Colonic mucosa (tissue), 4 donors: ENCODE measurements at regions not wholly inside any gene's neighbourhood (a gene's known extent, or its start where the extent isn't known, plus 50 kb on each side); places are given as distances from the start of the nearest gene placed in this dataset.

Source experiments
- DNase-seq: peaks from one replicate; pipeline ENCODE4 v3.0.0-alpha.2; 2020
- H3K27ac ChIP-seq: fragments of 200-600 bp; one replicate; pipeline ENCODE4 v1.8.0; 2021
- H3K27me3 ChIP-seq: fragments of 200-600 bp; one replicate; pipeline ENCODE4 v1.8.0; 2021
- H3K36me3 ChIP-seq: fragments of 200-600 bp; one replicate; pipeline ENCODE4 v1.8.0; 2021
- H3K4me1 ChIP-seq: fragments of 200-600 bp; one replicate; pipeline ENCODE4 v1.8.0; 2021; ENCODE audit warnings: mild to moderate bottlenecking
- H3K4me3 ChIP-seq: fragments of 200-600 bp; one replicate; pipeline ENCODE4 v1.8.0; 2021
- H3K9ac ChIP-seq, 2 donors: one replicate each; pipeline ENCODE4 v1.7.0; 2013; ENCODE audit warnings: control low read depth in 2 of 2, low read depth in 2 of 2, low read length in 2 of 2
- H3K9me3 ChIP-seq: fragments of 200-600 bp; one replicate; pipeline ENCODE4 v1.8.0; 2021
- intact Hi-C: fragments of 100-400 bp; cut with DNase I; formaldehyde crosslinking; loops from one replicate; pipeline ENCODE4 v1.14.1; 2022
- TF ChIP-seq, protein P1 (sequence below): fragments of 200-600 bp; IDR thresholded peaks from one replicate; pipeline ENCODE4 v1.8.0; 2022; ENCODE audit warnings: antibody characterized with exemption, mild to moderate bottlenecking
- donor health status: healthy.
- donor health status: DM: no; HTN: no; CAD: no.
- donor health status: DM: no; HTN: no; CAD: no.

DNA sequence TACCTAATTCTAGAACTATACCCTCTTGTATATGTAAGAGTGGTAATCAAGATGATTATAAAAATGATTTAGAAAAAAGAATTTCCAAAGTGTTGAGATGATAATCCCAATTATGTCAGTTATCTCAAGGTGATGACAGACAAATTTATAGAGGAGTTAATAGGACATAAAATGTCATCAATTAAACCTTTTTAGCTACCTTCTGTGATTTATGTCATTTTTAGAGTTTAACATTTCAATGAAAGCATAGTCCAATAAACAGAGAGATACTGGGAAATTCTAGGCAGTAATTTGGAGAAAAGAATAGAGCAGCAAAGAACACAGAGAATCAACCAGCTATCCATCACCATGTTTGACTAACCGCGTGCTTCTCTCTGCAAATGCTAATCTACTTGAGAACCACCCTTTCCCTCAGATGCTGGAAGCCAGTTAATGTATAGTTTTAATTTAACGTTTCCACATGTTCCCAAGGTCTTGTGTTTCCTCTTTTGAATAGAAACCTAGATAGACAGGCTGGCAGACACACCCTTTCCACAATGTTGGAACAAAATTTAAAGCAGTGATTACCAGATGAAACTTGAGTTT, 433.1 kb upstream of the FAM241A start:
- intact Hi-C loops: no loop called here
- no peak for DNase-seq
- Histone ChIP-seq H3K4me3 (no peak overlapping the region), H3K27ac (no peak overlapping the region), H3K4me1 (no peaks in the 10 kb centered on the region), H3K27me3 (no peaks in the 10 kb centered on the region), H3K36me3 (no peaks in the 10 kb centered on the region), H3K9me3 (no peaks in the 10 kb centered on the region), H3K9ac (no peak overlapping the region)
- TF ChIP-seq, protein P1, sequence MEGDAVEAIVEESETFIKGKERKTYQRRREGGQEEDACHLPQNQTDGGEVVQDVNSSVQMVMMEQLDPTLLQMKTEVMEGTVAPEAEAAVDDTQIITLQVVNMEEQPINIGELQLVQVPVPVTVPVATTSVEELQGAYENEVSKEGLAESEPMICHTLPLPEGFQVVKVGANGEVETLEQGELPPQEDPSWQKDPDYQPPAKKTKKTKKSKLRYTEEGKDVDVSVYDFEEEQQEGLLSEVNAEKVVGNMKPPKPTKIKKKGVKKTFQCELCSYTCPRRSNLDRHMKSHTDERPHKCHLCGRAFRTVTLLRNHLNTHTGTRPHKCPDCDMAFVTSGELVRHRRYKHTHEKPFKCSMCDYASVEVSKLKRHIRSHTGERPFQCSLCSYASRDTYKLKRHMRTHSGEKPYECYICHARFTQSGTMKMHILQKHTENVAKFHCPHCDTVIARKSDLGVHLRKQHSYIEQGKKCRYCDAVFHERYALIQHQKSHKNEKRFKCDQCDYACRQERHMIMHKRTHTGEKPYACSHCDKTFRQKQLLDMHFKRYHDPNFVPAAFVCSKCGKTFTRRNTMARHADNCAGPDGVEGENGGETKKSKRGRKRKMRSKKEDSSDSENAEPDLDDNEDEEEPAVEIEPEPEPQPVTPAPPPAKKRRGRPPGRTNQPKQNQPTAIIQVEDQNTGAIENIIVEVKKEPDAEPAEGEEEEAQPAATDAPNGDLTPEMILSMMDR: no peak

DNA sequence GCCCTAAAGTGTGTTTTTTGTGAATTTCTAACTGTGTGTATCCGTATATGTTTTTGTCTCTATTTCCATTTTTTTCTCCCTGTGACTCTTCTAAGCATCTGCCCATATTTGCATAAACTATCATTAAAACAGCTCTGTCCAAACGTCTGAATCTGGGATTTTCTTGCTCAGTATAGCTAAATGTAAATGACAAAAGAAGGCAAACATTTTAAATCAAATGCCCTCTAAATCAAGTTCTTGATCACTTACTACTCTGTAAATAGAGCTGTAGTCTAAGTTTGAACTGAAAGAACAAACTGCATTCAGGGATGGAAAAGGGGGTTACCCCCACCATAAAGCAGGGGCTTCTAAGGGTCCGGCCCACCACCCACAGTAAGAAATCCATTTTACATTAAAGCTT, 432.0 kb upstream of the FAM241A start:
- Histone ChIP-seq H3K27me3 (no peaks in the 10 kb centered on the region), H3K4me1 (no peaks in the 10 kb centered on the region), H3K9ac (no peak overlapping the region), H3K36me3 (no peaks in the 10 kb centered on the region), H3K4me3 (no peak overlapping the region), H3K9me3 (no peaks in the 10 kb centered on the region), H3K27ac (no peak overlapping the region)
- TF ChIP-seq, protein P1: no peak
- intact Hi-C loops: no loop called here
- DNase-seq: no peak

DNA sequence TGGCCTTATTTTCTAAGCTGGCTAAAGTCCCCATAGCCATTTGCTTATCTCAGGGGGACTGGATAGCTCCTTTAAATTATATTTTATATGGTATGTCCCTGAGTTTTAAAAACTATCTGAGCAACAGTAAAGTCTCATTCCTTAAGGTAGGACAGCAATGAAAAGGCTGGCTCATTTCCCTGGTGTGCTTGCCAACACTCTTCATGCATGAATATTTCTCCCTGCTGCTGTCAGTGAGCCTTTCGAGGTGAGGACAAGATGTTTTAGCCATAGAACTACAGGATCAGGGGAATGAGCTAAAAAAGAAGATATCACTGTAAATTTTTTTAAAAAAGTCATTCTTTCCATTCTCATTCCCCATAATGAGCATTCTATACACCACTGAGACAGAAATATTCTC, 427.3 kb upstream of the FAM241A start:
- Histone ChIP-seq H3K4me3 (no peak overlapping the region), H3K4me1 (no peaks in the 10 kb centered on the region), H3K27me3 (no peaks in the 10 kb centered on the region), H3K9ac (no peak overlapping the region), H3K27ac (no peak overlapping the region), H3K36me3 (no peaks in the 10 kb centered on the region), H3K9me3 (no peaks in the 10 kb centered on the region)
- no peak for DNase-seq
- intact Hi-C loops: no loop called here
- TF ChIP-seq, protein P1: no peak

DNA sequence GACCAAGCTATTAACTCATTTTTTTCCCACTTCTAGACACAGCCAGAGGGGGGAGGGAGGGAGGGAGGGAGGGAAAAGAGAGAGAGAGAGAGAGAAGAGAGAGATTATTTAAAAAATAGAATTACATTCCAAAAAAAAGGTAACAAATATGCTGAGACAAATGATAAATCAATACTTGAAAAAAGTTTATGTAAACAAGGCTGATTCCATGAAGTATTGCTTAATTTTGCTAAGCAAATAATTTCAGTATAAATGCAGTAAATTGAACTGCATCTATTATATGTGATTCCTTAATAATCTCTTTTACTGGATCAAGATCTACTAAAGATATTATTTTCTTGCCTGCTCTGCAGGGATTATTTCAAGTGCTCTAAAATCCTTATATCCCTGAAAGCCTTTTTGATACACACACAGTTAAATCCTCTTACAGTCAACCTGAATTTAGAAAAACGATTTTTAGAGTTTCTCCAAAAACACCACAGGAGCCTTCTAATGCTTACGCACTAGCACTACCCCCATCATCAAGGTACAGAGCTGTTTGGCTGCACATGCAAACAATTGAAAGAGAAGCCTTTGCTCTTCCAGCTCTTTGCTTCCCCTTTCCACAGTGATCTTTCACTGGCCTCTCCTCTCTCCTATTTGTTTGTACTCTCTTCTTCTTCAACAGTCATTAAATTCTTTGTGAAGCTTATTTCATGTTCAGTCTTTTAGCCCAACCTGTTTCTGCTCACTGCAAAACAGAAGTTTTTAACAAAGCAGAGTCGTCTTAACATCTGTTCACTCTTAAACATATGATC, 426.3 kb upstream of the FAM241A start:
- Histone ChIP-seq H3K36me3 (no peaks in the 10 kb centered on the region), H3K27me3 (no peaks in the 10 kb centered on the region), H3K9me3 (no peaks in the 10 kb centered on the region), H3K4me1 (no peaks in the 10 kb centered on the region), H3K27ac (no peak overlapping the region), H3K9ac (no peak overlapping the region), H3K4me3 (no peak overlapping the region)
- no peak for DNase-seq
- TF ChIP-seq, protein P1: no peak
- intact Hi-C loops: no loop called here

DNA sequence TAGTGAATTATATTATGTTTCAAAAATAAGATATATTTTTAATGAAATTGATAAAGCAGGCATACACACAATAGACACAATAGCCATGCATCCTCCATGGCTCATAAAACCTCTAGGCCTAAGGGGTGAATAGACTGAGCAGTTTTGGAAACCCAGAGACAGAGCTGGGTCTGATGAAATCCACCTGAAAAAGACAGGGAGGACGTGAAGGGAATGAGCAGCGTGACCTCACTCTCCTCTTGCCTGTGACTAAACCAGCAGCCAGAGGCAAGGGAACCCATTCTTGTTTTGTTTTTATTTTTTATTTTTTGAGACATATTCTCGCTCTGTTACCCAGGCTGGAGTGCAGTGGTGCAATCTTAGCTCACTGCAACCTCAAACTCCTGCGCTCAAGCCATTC, 424.4 kb upstream of the FAM241A start:
- Histone ChIP-seq H3K9ac (no peak overlapping the region), H3K36me3 (no peaks in the 10 kb centered on the region), H3K27ac (no peak overlapping the region), H3K27me3 (no peaks in the 10 kb centered on the region), H3K4me1 (no peaks in the 10 kb centered on the region), H3K9me3 (no peaks in the 10 kb centered on the region), H3K4me3 (no peak overlapping the region)
- DNase-seq: no peak
- TF ChIP-seq, protein P1: no peak
- intact Hi-C loops: no loop called here
